Fibroblast of lung (primary cell): ENCODE measurements at regions not wholly inside any gene's neighbourhood (a gene's known extent, or its start where the extent isn't known, plus 50 kb on each side); places are given as distances from the start of the nearest gene placed in this dataset.

Source experiments
- DNase-seq, 2 donors: peaks; one replicate each; pipeline versions ENCODE4 v3.0.0 to v3.0.0-alpha.2; 2010; ENCODE audit warnings: low read depth in 2 of 2
- H2AFZ ChIP-seq: 2 replicates; pipeline ENCODE4 v1.5.1; 2012; ENCODE audit warnings: low read length, control low read depth, inconsistent platforms
- H3K27ac ChIP-seq: 2 replicates; pipeline ENCODE4 v1.5.1; 2011; ENCODE audit warnings: low read length, control low read depth; ENCODE audit not compliant: insufficient read depth
- H3K27me3 ChIP-seq: 2 replicates; pipeline ENCODE4 v1.5.1; 2011; ENCODE audit warnings: mild to moderate bottlenecking, low read length; ENCODE audit not compliant: control insufficient read depth, insufficient read depth
- H3K36me3 ChIP-seq: 2 replicates; pipeline ENCODE4 v1.5.1; 2011; ENCODE audit warnings: low read length; ENCODE audit not compliant: control insufficient read depth, insufficient read depth
- H3K4me1 ChIP-seq: 2 replicates; pipeline ENCODE4 v1.5.1; 2011; ENCODE audit warnings: low read length; ENCODE audit not compliant: control insufficient read depth, insufficient read depth; ENCODE audit errors: extremely low read depth
- H3K4me2 ChIP-seq: 2 replicates; pipeline ENCODE4 v1.5.1; 2011; ENCODE audit warnings: low read length, control low read depth; ENCODE audit not compliant: insufficient read depth; ENCODE audit errors: extremely low read depth
- H3K4me3 ChIP-seq, 4 experiments: fragments of 200-600 bp in 1 of 4; sonication (generic) in 1 of 4; replicated peaks in 1 of 4; 2 replicates each; pipeline ENCODE4 v1.5.1; 2011 to 2016; ENCODE audit warnings: low read length in 4 of 4, low read depth in 3 of 4, mild to moderate bottlenecking in 3 of 4, control low read depth in 2 of 4, inconsistent platforms in 1 of 4, mixed read lengths in 1 of 4; ENCODE audit not compliant: insufficient read depth in 1 of 4; ENCODE audit errors: control extremely low read depth in 1 of 4
- H3K79me2 ChIP-seq: 2 replicates; pipeline ENCODE4 v1.5.1; 2012; ENCODE audit warnings: mild to moderate bottlenecking, low read length, inconsistent platforms; ENCODE audit not compliant: control insufficient read depth, insufficient read depth
- H3K9ac ChIP-seq: 2 replicates; pipeline ENCODE4 v1.5.1; 2011; ENCODE audit warnings: mild to moderate bottlenecking, low read length, control low read depth; ENCODE audit not compliant: insufficient read depth
- H3K9me3 ChIP-seq: 2 replicates; pipeline ENCODE4 v1.5.1; 2012; ENCODE audit warnings: low read depth, low read length; ENCODE audit not compliant: control insufficient read depth, insufficient read depth
- H4K20me1 ChIP-seq: 2 replicates; pipeline ENCODE4 v1.5.1; 2011; ENCODE audit warnings: low read length; ENCODE audit not compliant: control insufficient read depth, insufficient read depth; ENCODE audit errors: extremely low read depth
- EZH2 ChIP-seq: IDR thresholded peaks from 2 replicates; pipeline ENCODE4 v1.5.1; 2012; ENCODE audit warnings: low read length, control low read depth, mild to moderate bottlenecking; ENCODE audit errors: missing control alignments
- TF ChIP-seq, protein P1 (sequence below), 2 donors: IDR thresholded peaks in 1 of 2; conservative IDR thresholded peaks in 1 of 2; 1 replicate in 1 of 2; 2 replicates in 1 of 2; pipeline ENCODE4 v1.5.1; 2011 to 2012; ENCODE audit warnings: low read length in 2 of 2, control low read depth in 1 of 2, inconsistent platforms in 1 of 2, low read depth in 1 of 2, mild to moderate bottlenecking in 1 of 2

DNA sequence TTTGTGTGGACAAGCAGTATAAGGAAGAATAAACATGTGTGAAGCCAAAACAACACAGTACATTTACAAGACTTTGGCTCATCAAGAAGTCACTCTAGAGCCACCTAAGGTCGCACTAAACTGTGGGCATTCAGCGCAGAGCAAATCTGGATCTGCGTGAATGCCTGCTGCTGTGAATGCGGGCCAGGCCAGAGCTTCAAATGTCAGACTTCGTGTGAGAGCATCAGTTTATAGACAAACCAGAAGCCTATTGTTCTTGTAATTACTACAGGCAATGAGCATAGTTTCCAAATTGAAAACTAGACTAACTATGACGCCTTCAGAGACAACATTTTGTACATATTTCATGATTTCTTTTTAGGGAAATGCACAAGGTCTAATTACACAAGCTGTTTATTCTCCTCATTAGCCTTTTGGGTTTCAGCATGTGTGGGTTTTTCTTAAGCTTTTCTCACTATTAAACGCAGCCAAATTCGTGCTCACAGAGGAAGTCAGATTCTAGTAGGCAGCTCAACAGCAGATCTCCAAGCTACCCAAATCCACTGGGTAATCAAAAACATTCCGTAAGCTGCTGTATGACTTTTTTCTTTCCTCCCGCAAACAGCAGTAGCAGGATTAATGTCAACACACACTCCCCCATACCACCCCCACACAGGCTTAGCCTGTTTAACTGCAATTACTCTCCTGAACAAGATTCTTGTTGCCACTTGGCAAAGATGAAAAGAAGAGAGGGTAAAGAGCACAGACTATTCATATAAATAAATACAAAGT lies 84.5 kb upstream of the SETMAR start:
- no peak overlapping the region for H3K4me2 ChIP-seq
- H2AFZ ChIP-seq = no peak overlapping the region
- no peak for TF ChIP-seq EZH2
- TF ChIP-seq, protein P1, sequence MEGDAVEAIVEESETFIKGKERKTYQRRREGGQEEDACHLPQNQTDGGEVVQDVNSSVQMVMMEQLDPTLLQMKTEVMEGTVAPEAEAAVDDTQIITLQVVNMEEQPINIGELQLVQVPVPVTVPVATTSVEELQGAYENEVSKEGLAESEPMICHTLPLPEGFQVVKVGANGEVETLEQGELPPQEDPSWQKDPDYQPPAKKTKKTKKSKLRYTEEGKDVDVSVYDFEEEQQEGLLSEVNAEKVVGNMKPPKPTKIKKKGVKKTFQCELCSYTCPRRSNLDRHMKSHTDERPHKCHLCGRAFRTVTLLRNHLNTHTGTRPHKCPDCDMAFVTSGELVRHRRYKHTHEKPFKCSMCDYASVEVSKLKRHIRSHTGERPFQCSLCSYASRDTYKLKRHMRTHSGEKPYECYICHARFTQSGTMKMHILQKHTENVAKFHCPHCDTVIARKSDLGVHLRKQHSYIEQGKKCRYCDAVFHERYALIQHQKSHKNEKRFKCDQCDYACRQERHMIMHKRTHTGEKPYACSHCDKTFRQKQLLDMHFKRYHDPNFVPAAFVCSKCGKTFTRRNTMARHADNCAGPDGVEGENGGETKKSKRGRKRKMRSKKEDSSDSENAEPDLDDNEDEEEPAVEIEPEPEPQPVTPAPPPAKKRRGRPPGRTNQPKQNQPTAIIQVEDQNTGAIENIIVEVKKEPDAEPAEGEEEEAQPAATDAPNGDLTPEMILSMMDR (conservative IDR thresholded peaks at IDR 0.05 in 1 of 2, IDR thresholded peaks at IDR 0.05 in 1 of 2; ENCODE audit: low read depth in 1 of 2, low read length in 2 of 2) = no peak
- DNase-seq = no peak
- H4K20me1 ChIP-seq = no peaks in the 10 kb centered on the region
- no peaks in the 10 kb centered on the region for H3K79me2 ChIP-seq
- H3K9me3 ChIP-seq = no peaks in the 10 kb centered on the region
- H3K36me3 ChIP-seq = no peaks in the 10 kb centered on the region
- no peak overlapping the region for H3K9ac ChIP-seq
- no peaks in the 10 kb centered on the region for H3K27me3 ChIP-seq
- no peak overlapping the region for H3K27ac ChIP-seq
- H3K4me3 ChIP-seq = no peak overlapping the region
- no peaks in the 10 kb centered on the region for H3K4me1 ChIP-seq

DNA sequence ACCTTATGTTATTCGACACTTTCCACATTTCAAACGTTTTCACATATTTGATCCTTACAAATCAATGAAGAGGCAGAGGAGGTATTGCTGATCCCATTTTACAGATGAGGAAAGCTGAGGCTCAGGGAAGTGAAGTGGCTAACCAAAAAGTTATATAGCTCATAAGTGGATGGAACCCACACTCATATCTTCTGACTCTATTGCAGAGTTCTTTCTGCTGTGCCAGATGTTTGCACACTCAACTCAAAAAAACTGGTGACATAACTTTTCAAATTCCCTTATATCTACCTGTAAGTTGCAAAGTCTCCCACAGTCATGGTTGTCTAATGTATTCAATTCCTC lies 84.0 kb upstream of the SETMAR start:
- Histone ChIP-seq H3K27ac (no peak overlapping the region), H3K27me3 (no peaks in the 10 kb centered on the region), H3K79me2 (no peaks in the 10 kb centered on the region), H3K4me1 (no peaks in the 10 kb centered on the region), H3K9ac (no peak overlapping the region), H4K20me1 (no peaks in the 10 kb centered on the region), H3K36me3 (no peaks in the 10 kb centered on the region), H2AFZ (no peak overlapping the region), H3K4me2 (no peak overlapping the region), H3K9me3 (no peaks in the 10 kb centered on the region), H3K4me3 (no peak overlapping the region)
- TF ChIP-seq, protein P1 (conservative IDR thresholded peaks at IDR 0.05 in 1 of 2, IDR thresholded peaks at IDR 0.05 in 1 of 2; ENCODE audit: low read depth in 1 of 2, low read length in 2 of 2) = no peak
- no peak for TF ChIP-seq EZH2
- DNase-seq = no peak

DNA sequence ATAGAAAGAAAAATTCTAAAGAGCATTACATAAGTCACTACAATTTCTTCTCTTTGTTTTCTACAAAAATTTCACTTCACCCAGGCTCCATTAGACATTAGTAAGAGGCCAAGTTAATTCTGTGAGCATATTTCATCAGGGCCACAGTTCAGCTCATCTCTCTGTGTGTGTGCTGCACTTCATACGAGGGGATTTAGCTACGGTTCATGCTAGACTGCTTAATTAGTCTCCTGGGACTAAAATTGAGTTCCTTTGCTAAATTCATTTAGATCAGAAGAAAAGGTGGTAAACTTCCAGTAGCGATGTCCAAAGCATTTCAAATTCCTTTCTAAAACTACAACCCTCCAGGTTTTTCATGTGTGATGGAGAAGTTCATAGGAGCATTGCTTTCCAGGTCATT lies 83.1 kb upstream of the SETMAR start:
- Histone ChIP-seq H2AFZ (no peak overlapping the region), H4K20me1 (no peaks in the 10 kb centered on the region), H3K4me3 (no peak overlapping the region), H3K9me3 (no peaks in the 10 kb centered on the region), H3K27me3 (no peaks in the 10 kb centered on the region), H3K9ac (no peak overlapping the region), H3K36me3 (no peaks in the 10 kb centered on the region), H3K27ac (no peak overlapping the region), H3K4me1 (no peaks in the 10 kb centered on the region), H3K79me2 (no peaks in the 10 kb centered on the region), H3K4me2 (no peak overlapping the region)
- no peak for DNase-seq
- TF ChIP-seq, protein P1 (conservative IDR thresholded peaks at IDR 0.05 in 1 of 2, IDR thresholded peaks at IDR 0.05 in 1 of 2; ENCODE audit: low read depth in 1 of 2, low read length in 2 of 2) = no peak
- no peak for TF ChIP-seq EZH2
